ENCODE measurements at regions not wholly inside any gene's neighbourhood (a gene's known extent, or its start where the extent isn't known, plus 50 kb on each side); places are given as distances from the start of the nearest gene placed in this dataset.

- TF ChIP-seq ZNF645 (tag by site-specific recombination; IDR thresholded peaks at IDR 0.05) (no peak), ZNF2 (tag by site-specific recombination; IDR thresholded peaks at IDR 0.05) (no peak), ZNF76 (tag by site-specific recombination; IDR thresholded peaks at IDR 0.05; ENCODE audit: borderline replicate concordance, low read depth) (no peak), ZNF214 (tag by site-specific recombination; IDR thresholded peaks at IDR 0.05; ENCODE audit: borderline replicate concordance) (no peak), CTCF (tag by site-specific recombination; IDR thresholded peaks at IDR 0.05) (no peak), REST (tag by site-specific recombination; IDR thresholded peaks at IDR 0.05) (no peak), ZNF704 (tag by site-specific recombination; IDR thresholded peaks at IDR 0.05) (no peak), ZNF660 (tag by site-specific recombination; IDR thresholded peaks at IDR 0.05) (no peak)
Observed at GRCh38 chr21:14829685-14830084, 235.1 kb downstream of the NRIP1 start.
